Fibroblast of skin of abdomen (primary cell): ENCODE measurements at regions not wholly inside any gene's neighbourhood (a gene's known extent, or its start where the extent isn't known, plus 50 kb on each side); places are given as distances from the start of the nearest gene placed in this dataset.
A peak's percentile ranks its signal among the peaks of the same experiment; 100 is the strongest.
"Not testable (repeated sequence)": the region's sequence is repeated elsewhere in the genome, so short reads cannot be mapped to it uniquely, and the experiment has no call there.

ENCODE experiments used
- DNase-seq: peaks from one replicate; pipeline ENCODE4 v3.0.0-alpha.2; 2013

DNA sequence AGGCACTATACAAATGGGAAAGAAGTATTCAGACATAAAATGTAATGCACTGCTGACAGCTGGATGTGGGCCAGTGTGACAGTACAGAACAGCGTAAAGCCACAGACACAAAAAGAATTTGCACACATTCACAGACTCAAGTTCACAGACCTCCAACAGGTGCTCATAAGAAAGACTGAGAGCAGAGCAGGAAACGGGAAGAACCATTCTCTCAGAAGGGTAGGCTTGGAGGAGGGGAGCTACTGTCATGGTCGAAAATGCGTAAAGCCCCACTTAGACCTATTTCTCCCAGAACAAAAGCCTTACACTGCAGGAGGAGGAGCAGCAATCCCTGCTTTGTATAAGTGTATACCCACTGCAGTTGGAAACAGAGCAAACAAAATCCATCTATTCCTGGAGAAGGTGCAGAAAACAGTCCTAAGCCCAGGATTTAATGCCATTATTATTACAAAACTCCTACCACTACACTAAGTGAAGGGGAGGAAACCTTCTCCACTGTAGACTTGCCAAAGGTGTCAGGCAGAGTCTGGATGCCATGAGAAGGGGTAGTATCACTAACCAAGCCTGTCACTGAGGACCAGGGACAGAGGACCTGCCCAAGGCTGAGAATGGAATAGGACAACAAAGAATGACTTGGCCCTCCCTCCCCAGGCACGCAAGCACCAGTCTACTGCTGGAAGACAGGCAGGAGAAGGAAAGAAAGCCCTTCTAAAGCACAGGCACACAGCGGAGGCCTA is 103.0 kb upstream of the FAM25C start:
- DNase-seq = peak; percentile 0

DNA sequence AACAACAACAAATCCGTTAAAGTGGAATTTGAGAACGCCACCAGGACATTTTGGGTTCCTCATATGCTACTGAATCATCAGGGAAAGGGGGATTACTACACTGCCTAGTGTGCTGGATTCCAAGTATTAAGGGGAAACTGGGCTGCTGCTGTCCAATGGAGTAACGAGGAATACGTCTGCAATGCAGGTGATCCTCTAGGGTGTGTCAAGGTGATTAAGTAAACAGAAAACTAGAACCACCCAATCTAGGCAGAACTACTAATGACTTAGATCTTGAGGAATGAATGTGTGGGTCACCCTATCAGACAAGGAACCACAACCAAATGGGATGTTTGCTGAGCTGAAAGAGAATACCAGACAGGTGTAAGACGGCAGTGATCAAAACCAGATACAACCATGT is 99.3 kb upstream of the FAM25C start:
- not testable (repeated sequence) for DNase-seq

DNA sequence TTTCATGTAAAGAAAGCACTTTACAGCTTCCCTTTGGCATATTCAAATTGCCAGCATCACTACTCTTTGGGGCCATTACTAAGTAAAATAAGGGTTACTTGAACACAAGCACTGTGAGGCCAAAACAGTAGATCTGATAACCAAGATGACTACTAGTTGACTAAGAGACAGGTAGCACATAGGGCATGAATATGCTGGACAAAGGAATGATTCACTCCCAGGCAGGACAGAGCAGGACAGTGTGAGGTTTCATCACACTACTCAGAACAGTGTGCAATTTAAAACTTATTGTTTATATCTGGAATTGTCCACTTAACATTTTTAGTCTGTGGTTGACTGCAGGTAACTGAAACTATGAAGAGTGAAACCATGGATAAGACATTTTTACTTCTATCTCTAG is 91.1 kb upstream of the FAM25C start:
- DNase-seq = not testable (repeated sequence)

DNA sequence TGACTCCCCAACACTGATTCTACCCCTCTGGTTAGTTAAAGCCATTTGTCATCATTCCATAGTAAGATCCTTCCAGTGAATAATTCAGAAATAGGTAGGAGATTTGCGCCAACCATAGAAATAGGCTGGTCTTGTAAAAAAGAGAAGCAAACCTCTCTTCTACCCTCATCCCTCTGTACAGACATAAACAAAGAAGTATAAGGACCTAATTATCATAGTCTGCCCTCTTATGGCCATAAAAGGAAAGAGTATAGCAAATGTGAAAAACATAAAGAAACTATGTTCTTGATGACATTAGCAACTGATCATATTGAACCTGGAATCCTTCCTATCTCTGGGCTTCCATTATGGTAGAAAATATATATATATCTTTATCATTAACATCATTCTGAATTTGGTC is 88.5 kb upstream of the FAM25C start:
- not testable (repeated sequence) for DNase-seq

DNA sequence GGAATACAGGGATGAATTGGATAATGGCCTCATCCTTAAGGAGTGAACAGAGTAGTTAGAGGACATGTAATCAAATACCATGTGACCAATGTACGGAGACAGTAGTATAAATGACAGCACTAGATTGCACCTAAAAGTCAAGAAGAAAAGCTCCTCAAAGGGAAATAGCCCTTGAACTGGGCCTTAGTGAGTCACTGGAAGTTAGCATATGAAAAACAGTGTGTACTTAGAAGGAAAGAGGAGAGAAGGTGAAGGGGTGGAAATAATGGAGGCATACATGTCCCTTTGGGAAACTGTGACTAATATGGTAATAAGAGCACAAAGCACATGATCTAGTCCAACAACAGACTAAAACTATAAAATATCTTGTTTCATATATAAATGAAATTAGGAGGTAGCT is 84.9 kb upstream of the FAM25C start:
- DNase-seq = not testable (repeated sequence)

DNA sequence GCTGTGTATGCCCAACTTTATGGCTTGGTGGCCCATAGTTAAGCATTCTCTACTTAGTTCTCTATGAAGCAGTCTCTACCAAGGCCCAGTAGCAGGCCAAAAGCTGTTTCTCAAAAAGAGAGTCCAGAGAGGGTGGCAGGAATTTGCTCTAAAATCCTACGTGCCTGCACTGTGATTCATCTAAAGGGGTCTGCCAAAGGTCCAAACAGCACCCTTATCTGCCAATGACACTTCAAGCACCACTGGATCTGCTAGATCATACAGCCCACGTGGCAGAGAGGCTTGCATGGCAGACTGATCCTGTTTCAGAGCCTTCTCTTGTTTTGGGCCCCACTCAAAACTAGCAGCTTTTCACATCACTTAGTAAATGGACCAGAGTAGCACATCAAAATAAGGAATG is 71.6 kb upstream of the FAM25C start:
- DNase-seq = not testable (repeated sequence)

DNA sequence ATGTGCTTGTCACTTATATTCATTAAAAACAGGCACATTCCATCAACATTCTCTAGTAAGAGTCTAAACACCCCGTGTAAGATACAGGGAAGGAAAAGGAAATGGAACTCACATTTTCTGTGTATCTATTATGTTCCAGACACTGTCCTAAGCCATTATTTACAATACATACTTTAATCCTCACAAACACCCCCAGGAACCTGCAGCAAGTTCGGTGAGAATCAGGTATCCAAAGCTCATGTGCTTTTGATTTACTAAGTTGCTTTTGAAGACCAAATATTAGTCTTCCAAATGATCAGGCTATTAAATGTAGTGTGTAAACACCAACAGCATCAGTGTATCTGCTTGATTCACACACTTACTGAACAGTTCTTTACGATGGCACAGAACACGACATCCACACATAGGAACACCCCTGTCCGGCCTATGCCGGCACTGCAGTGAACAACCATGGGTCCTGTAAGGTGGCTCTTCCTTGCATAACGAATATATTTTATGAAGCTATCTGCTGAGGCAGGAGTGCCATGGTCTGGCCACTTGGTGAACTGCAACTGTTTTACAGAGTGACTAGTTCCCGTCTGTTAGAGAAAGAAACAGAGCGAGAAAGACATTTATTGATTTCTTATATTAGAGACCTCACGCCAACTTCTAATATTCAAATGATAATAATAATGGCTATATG is 64.5 kb upstream of the FAM25C start:
- not testable (repeated sequence) for DNase-seq

DNA sequence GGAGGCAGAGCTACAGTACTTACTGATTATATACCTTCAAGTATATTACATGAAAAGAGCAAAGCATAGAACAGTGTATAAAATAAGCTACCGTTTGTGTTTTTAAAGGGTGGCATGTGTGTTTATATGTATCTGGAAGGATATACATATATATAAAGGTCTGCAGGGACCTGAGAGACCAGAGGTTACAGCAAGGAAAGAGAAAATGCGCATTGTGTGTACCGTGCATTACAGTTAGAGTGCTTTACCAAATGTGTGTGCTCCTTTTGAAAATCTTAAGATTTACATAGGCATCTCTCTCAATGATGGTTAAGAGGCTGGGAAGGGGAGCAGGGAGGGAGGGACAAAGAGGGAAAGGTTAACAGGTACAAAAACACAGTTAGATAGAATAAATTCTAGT is 55.8 kb upstream of the FAM25C start:
- DNase-seq = not testable (repeated sequence)
